GM21423 (cell line): ENCODE measurements at regions not wholly inside any gene's neighbourhood (a gene's known extent, or its start where the extent isn't known, plus 50 kb on each side); places are given as distances from the start of the nearest gene placed in this dataset.
"Not testable (repeated sequence)": the region's sequence is repeated elsewhere in the genome, so short reads cannot be mapped to it uniquely, and the experiment has no call there.

Experiments used
- ATAC-seq: cut with Tn5 transposase; IDR thresholded peaks from one replicate; pipeline ENCODE4 v1.9.1; 2021; ENCODE audit warnings: mild to moderate bottlenecking, moderate library complexity; ENCODE audit not compliant: unreplicated experiment

- no peak for ATAC-seq
Observed at GRCh38 chr18:28288784-28289183, 111.9 kb upstream of the CDH2 start.

- no peak for ATAC-seq
Observed at GRCh38 chr18:28287146-28287545, 110.2 kb upstream of the CDH2 start.

GRCh38 chr18:28284132-28284531, 107.2 kb upstream of the CDH2 start:
- ATAC-seq: no peak

GRCh38 chr18:28281400-28281799, 104.5 kb upstream of the CDH2 start:
- ATAC-seq: no peak

- no peak for ATAC-seq
Observed at GRCh38 chr18:28269750-28270149, 92.8 kb upstream of the CDH2 start.

- ATAC-seq: no peak
Observed at GRCh38 chr18:28267878-28268625, 91.1 kb upstream of the CDH2 start.

- ATAC-seq: no peak
Observed at GRCh38 chr18:28267276-28267675, 90.3 kb upstream of the CDH2 start.

- ATAC-seq: no peak
Observed at GRCh38 chr18:28256166-28256565, 79.2 kb upstream of the CDH2 start.

GRCh38 chr18:28248653-28249052, 71.7 kb upstream of the CDH2 start:
- no peak for ATAC-seq

- not testable (repeated sequence) for ATAC-seq
Observed at GRCh38 chr18:28240626-28241025, 63.7 kb upstream of the CDH2 start.

GRCh38 chr18:28236487-28236886, 59.6 kb upstream of the CDH2 start:
- no peak for ATAC-seq
